GM06990 (cell line): ENCODE measurements at regions not wholly inside any gene's neighbourhood (a gene's known extent, or its start where the extent isn't known, plus 50 kb on each side); places are given as distances from the start of the nearest gene placed in this dataset.

ENCODE experiments used
- DNase-seq: peaks from one replicate; pipeline ENCODE4 v3.0.0-alpha.2; 2011; ENCODE audit not compliant: insufficient read length; ENCODE audit errors: extremely low read depth
- H3K27me3 ChIP-seq: replicated peaks from 2 replicates; pipeline ENCODE4 v1.6.0; 2011; ENCODE audit warnings: low read length; ENCODE audit not compliant: control insufficient read depth, insufficient read depth
- H3K36me3 ChIP-seq: 2 replicates; pipeline ENCODE4 v1.5.1; 2011; ENCODE audit warnings: low read length; ENCODE audit not compliant: control insufficient read depth, insufficient read depth
- H3K4me3 ChIP-seq: replicated peaks from 2 replicates; pipeline ENCODE4 v1.5.1; 2011; ENCODE audit warnings: low read depth, mild to moderate bottlenecking, control low read depth, low read length
- TF ChIP-seq, protein P1 (sequence below): IDR thresholded peaks from 2 replicates; pipeline ENCODE4 v1.5.1; 2011; ENCODE audit warnings: low read length, control low read depth, mild to moderate bottlenecking, inconsistent platforms; ENCODE audit not compliant: insufficient read depth, poor library complexity, severe bottlenecking

DNA sequence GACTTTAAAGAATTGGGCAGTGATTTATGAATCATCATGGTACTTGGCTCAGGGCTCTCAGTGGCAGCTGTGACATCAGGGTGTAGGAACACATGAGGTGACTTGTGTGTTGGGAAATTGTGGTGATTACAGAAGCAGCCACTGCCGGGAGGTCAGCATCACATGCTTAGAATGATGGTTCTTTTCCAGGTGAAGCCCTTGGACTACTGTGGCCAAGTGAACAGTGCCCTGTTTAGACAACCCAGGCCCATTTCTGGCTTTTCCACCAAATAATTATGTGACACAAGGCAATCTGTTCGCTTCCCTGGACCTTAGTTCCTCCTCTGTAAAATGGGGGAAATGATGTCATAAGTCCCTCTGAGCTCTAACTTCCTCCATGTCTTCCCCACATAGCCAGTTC, 139.7 kb upstream of the ROPN1 start:
- peaks cover 1% of the 10 kb centered on the region for H3K27me3 ChIP-seq
- DNase-seq, result no peak
- TF ChIP-seq, protein P1, sequence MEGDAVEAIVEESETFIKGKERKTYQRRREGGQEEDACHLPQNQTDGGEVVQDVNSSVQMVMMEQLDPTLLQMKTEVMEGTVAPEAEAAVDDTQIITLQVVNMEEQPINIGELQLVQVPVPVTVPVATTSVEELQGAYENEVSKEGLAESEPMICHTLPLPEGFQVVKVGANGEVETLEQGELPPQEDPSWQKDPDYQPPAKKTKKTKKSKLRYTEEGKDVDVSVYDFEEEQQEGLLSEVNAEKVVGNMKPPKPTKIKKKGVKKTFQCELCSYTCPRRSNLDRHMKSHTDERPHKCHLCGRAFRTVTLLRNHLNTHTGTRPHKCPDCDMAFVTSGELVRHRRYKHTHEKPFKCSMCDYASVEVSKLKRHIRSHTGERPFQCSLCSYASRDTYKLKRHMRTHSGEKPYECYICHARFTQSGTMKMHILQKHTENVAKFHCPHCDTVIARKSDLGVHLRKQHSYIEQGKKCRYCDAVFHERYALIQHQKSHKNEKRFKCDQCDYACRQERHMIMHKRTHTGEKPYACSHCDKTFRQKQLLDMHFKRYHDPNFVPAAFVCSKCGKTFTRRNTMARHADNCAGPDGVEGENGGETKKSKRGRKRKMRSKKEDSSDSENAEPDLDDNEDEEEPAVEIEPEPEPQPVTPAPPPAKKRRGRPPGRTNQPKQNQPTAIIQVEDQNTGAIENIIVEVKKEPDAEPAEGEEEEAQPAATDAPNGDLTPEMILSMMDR, result no peak
- no peak overlapping the region for H3K4me3 ChIP-seq
- H3K36me3 ChIP-seq, result no peaks in the 10 kb centered on the region

DNA sequence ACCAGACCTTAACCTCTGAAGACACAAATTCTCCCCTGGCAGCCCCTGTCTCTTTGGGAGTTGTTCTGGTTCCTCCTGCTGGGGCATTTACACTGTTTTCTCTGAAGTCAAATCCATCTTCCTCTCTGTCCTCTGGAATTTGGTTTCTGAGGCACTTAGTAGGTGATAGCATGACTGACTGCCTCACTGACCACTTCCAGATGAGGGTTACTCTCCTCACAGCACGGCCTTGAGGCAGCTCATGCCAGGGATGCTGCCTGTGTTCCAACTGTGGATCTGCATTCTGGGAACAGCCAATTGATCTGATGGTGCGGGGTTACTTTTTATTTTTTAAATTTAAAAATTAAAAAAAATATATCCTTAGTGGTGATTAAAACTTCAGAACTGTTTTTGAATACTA, 140.9 kb upstream of the ROPN1 start:
- Histone ChIP-seq H3K4me3 (no peak overlapping the region), H3K27me3 (peaks cover 1% of the 10 kb centered on the region), H3K36me3 (no peaks in the 10 kb centered on the region)
- DNase-seq, result no peak
- TF ChIP-seq, protein P1, result no peak

DNA sequence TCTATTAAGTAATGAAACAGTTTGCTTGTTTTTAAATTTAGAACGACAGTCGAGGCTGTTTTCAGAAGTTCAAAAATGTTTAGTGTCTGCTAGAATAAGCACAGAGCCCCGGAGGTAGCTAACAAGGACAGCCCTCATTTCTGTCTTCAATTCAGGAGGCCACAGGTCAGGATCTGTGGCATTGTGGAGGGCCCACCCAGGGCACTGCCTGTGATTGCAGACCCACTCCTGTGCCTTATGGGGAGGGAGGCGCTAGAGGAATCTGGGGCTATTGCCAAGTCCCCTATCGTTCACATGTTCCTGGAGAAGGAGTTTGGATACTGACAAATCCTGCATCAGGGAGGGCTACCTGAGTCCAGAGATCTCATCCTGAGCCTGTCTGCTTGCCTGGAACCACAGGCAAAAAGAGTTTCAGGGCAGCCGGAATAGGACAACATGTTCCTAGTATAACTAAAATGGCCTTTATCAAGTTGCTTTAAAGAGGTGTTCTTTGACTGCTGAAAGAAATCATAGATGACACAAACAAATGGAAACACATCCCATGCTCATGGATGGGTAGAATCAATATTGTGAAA, 141.5 kb upstream of the ROPN1 start:
- Histone ChIP-seq H3K36me3 (no peaks in the 10 kb centered on the region), H3K4me3 (no peak overlapping the region), H3K27me3 (peaks cover 1% of the 10 kb centered on the region)
- TF ChIP-seq, protein P1, result no peak
- DNase-seq, result no peak

DNA sequence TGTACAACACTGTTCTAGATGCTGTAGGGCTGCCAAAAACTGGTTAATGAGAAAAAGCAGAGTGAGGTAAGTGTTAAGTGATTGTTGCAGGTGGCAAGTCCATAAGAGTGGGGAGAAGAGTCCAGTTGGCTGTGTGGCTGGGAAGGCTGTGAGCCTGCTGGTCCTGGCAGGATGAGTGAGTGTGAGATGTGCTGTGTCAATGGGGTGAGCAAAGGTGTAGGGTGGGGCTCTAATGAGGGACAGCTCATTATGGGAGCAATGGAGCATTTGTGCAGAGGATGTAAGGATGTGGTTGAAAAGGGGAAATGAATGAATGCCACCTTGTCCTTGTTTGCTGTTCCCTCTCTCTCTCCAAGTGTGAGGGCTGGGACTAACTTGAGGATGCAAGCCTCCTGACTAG, 145.3 kb upstream of the ROPN1 start:
- TF ChIP-seq, protein P1, result no peak
- Histone ChIP-seq H3K36me3 (no peaks in the 10 kb centered on the region), H3K27me3 (no peaks in the 10 kb centered on the region), H3K4me3 (no peak overlapping the region)
- no peak for DNase-seq

DNA sequence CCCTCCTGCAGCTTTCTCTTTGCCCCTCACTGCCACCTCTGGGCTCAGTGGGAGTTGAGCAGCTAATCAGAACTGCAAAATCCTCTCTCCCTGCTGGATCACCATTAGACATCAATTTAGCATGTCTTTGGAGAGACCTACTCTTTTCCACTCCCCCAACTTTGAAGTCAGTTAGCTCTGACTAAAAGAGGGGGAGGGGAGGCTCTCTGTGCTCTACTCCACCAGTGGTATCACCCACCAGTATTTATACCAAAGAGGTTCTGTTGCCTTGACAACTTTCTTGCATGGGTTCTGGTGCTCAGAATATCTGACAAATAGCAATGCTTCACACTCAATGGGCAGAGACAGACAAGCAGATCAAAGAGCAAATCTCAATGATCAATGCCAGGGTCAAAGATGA, 146.2 kb upstream of the ROPN1 start:
- no peak for DNase-seq
- Histone ChIP-seq H3K36me3 (no peaks in the 10 kb centered on the region), H3K4me3 (no peak overlapping the region), H3K27me3 (no peaks in the 10 kb centered on the region)
- TF ChIP-seq, protein P1, result no peak

DNA sequence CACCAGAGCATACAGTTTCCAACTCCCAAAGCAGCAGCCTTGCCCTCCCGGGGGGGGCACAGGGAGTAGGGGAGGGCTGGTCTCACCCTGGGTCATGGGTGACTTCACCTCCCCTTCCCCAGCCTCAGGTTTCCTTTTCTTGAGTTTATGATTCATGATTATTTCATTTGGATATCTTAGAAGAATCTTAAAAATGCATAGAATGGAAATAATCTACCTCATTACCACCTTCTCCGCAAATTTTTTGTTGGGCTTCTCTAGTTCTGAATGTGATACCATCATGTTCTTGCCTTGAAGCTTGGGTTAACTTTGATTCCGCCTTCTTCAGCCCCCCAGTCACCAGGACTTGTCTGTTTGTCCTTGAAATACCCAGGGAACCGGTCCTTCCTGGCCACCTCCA, 148.8 kb upstream of the ROPN1 start:
- no peaks in the 10 kb centered on the region for H3K36me3 ChIP-seq
- DNase-seq, result no peak
- H3K27me3 ChIP-seq, result no peaks in the 10 kb centered on the region
- H3K4me3 ChIP-seq, result no peak overlapping the region
- TF ChIP-seq, protein P1, result no peak
